GM21723 (cell line): ENCODE measurements at regions not wholly inside any gene's neighbourhood (a gene's known extent, or its start where the extent isn't known, plus 50 kb on each side); places are given as distances from the start of the nearest gene placed in this dataset.
"Not testable (repeated sequence)": the region's sequence is repeated elsewhere in the genome, so short reads cannot be mapped to it uniquely, and the experiment has no call there.

ENCODE experiments used
- ATAC-seq: cut with Tn5 transposase; IDR thresholded peaks from one replicate; pipeline ENCODE4 v1.9.1; 2021; ENCODE audit warnings: mild to moderate bottlenecking, moderate library complexity; ENCODE audit not compliant: unreplicated experiment

- no peak for ATAC-seq
Observed at GRCh38 chr20:53872561-53873229, 197.7 kb downstream of the BCAS1 start.

- no peak for ATAC-seq
Observed at GRCh38 chr20:53872081-53872541, 198.3 kb downstream of the BCAS1 start.

GRCh38 chr20:53871541-53871940, 198.9 kb downstream of the BCAS1 start:
- no peak for ATAC-seq

- ATAC-seq = no peak
Observed at GRCh38 chr20:53870426-53871315, 199.7 kb downstream of the BCAS1 start.

- peak; percentile 51 for ATAC-seq
Observed at GRCh38 chr20:53869466-53870258, 200.7 kb downstream of the BCAS1 start.

GRCh38 chr20:53867741-53868351, 202.5 kb downstream of the BCAS1 start:
- no peak for ATAC-seq

- peak; percentile 62 for ATAC-seq
Observed at GRCh38 chr20:53866794-53867740, 203.3 kb downstream of the BCAS1 start.

- ATAC-seq = no peak
Observed at GRCh38 chr20:53865901-53866793, 204.2 kb downstream of the BCAS1 start.

- ATAC-seq = not testable (repeated sequence)
Observed at GRCh38 chr20:53864765-53865683, 205.4 kb downstream of the BCAS1 start.

- ATAC-seq = not testable (repeated sequence)
Observed at GRCh38 chr20:53863923-53864641, 206.3 kb downstream of the BCAS1 start.

GRCh38 chr20:53863535-53863922, 206.9 kb downstream of the BCAS1 start:
- ATAC-seq = not testable (repeated sequence)

GRCh38 chr20:53863039-53863438, 207.4 kb downstream of the BCAS1 start:
- not testable (repeated sequence) for ATAC-seq

GRCh38 chr20:53862490-53862889, 207.9 kb downstream of the BCAS1 start:
- ATAC-seq = not testable (repeated sequence)

- not testable (repeated sequence) for ATAC-seq
Observed at GRCh38 chr20:53862136-53862397, 208.3 kb downstream of the BCAS1 start.

- no peak for ATAC-seq
Observed at GRCh38 chr20:53859684-53860083, 210.7 kb downstream of the BCAS1 start.

- not testable (repeated sequence) for ATAC-seq
Observed at GRCh38 chr20:53859009-53859408, 211.4 kb downstream of the BCAS1 start.

GRCh38 chr20:53858516-53858915, 211.9 kb downstream of the BCAS1 start:
- not testable (repeated sequence) for ATAC-seq
